ENCODE measurements at regions not wholly inside any gene's neighbourhood (a gene's known extent, or its start where the extent isn't known, plus 50 kb on each side); places are given as distances from the start of the nearest gene placed in this dataset.

DNA sequence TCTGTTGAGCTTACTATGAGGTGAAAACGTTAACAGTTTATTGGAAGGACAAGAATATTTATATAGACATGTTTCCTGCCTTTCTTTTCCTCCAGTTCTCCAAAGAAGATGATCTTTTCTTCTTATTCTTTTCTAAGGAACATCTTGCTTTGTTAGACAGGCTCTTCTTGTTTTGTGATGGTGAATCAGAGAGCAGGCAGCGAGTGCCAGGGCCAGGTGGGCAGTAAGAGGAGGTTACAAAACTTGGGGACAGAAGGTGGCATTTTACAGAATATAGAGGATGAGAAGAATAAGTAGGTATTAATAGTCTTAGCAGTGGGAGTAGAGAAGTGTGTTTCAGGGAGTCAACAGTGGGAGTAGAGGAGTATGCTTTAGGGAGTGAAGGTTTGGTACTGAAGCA, 223.6 kb downstream of the ARL4A start:
- no peak overlapping the region for H3K27ac Mint-ChIP-seq (ENCODE audit: unreplicated experiment)
- no peaks in the 10 kb centered on the region for H3K27me3 Mint-ChIP-seq (ENCODE audit: unreplicated experiment)
- H3K9me3 Mint-ChIP-seq (ENCODE audit: low read depth, unreplicated experiment): no peaks in the 10 kb centered on the region
- H3K4me1 Mint-ChIP-seq (ENCODE audit: low read depth, unreplicated experiment): peaks cover 10% of the 10 kb centered on the region
- H3K4me3 Mint-ChIP-seq (ENCODE audit: low read depth, unreplicated experiment): no peak overlapping the region
- CTCF ChIA-PET: interaction anchor here (0.5 kb wide), 1 partner anchor 57 kb away, joined by 4 read pairs; no protein-coding TSS in a partner anchor
- no peak for TF ChIP-seq CTCF (IDR thresholded peaks at IDR 0.05; ENCODE audit: unreplicated experiment)
- DNase-seq: no peak
- no peaks in the 10 kb centered on the region for H3K36me3 Mint-ChIP-seq (ENCODE audit: insufficient read depth, unreplicated experiment)
- no TSS peak for BruUV-seq (replicated peaks)
- intact Hi-C loops (cut with micrococcal nuclease; ENCODE audit: unreplicated experiment): no loop called here

DNA sequence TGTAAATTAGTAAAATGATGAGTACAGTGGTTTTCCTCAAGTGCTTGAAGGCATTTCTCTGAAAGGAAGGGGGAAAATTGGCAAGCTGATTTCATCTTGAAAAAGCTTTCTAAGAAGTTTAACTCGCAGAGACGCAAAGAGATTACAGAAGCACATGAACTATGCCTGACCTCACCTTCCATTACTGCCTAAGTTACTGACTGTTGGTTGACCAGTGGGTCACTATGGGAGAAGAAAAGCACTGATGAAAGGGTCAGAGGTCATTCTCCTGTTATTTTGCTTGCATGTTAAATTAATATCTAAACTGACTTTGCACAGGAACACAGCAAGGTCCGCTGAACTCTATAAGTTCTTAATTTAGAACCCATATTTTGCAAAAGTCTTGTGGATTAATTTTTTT, 225.6 kb downstream of the ARL4A start:
- CTCF ChIA-PET: interaction anchor here (0.7 kb wide), 1 partner anchor 1268 kb away, joined by 3 read pairs; no protein-coding TSS in a partner anchor

GRCh38 chr7:12917801-12918200, 230.4 kb downstream of the ARL4A start:
- intact Hi-C loops (cut with micrococcal nuclease; ENCODE audit: unreplicated experiment): no loop called here
- Mint-ChIP-seq H3K4me3 (ENCODE audit: low read depth, unreplicated experiment) (no peak overlapping the region), H3K9me3 (ENCODE audit: low read depth, unreplicated experiment) (peaks cover 4% of the 10 kb centered on the region), H3K36me3 (ENCODE audit: insufficient read depth, unreplicated experiment) (no peaks in the 10 kb centered on the region), H3K27ac (ENCODE audit: unreplicated experiment) (no peak overlapping the region), H3K27me3 (ENCODE audit: unreplicated experiment) (no peaks in the 10 kb centered on the region), H3K4me1 (ENCODE audit: low read depth, unreplicated experiment) (peaks cover 16% of the 10 kb centered on the region)
- no peak for DNase-seq
- BruUV-seq (replicated peaks): no TSS peak
- TF ChIP-seq CTCF (IDR thresholded peaks at IDR 0.05; ENCODE audit: unreplicated experiment): no peak
- CTCF ChIA-PET: no interaction called here

More for the DNA sequence above, 225.6 kb downstream of the ARL4A start:
- H3K27ac Mint-ChIP-seq (ENCODE audit: unreplicated experiment): no peak overlapping the region
- H3K27me3 Mint-ChIP-seq (ENCODE audit: unreplicated experiment): no peaks in the 10 kb centered on the region
- no TSS peak for BruUV-seq (replicated peaks)
- H3K4me1 Mint-ChIP-seq (ENCODE audit: low read depth, unreplicated experiment): peaks cover 10% of the 10 kb centered on the region
- no peaks in the 10 kb centered on the region for H3K36me3 Mint-ChIP-seq (ENCODE audit: insufficient read depth, unreplicated experiment)
- DNase-seq: no peak
- H3K9me3 Mint-ChIP-seq (ENCODE audit: low read depth, unreplicated experiment): peaks cover 3% of the 10 kb centered on the region
- H3K4me3 Mint-ChIP-seq (ENCODE audit: low read depth, unreplicated experiment): no peak overlapping the region
- intact Hi-C loops (cut with micrococcal nuclease; ENCODE audit: unreplicated experiment): no loop called here
- TF ChIP-seq CTCF (IDR thresholded peaks at IDR 0.05; ENCODE audit: unreplicated experiment): no peak

DNA sequence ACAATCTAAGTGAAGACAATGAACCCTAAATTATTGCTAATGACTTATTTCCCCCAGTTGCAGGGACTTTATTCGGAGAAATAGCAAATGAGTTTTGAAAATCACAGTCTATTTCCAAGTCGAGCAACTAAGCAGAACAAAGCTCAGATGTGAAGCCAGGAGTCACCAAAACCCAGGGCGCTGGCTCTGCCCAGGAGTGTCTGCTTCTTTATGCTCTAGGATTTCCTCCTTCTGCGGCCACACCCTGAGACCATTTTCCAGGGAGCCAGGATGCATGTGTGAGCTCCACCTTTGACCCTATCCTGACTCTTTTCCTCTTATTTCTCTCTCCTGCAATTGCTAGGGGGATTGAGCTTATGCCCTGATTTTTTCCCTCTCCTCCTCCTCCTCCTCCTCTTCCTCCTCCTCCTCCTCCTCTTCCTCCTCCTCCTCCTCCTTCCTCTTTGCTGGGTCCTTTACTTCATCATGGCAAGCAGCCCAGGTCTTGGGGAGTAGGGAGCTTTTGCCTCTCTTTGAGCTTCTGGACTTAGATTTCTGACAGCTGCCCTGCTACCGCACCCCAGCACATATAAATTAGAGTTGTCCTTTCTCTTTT, 234.4 kb downstream of the ARL4A start:
- CTCF ChIA-PET: interaction anchor here (0.6 to 1.0 kb wide), 5 partner anchors 13 to 235 kb away, joined by 3 to 5 read pairs (median 4); partner anchors contain the start of gene ARL4A
- H3K27ac Mint-ChIP-seq (ENCODE audit: unreplicated experiment): peak overlapping the region; percentile 37
- intact Hi-C loops (cut with micrococcal nuclease; ENCODE audit: unreplicated experiment): loop anchor here (5.0 kb wide), 1 partner anchor 195 kb away; no protein-coding TSS in a partner anchor

More for the DNA sequence above, 234.4 kb downstream of the ARL4A start:
- BruUV-seq (replicated peaks): no TSS peak
- Mint-ChIP-seq H3K4me3 (ENCODE audit: low read depth, unreplicated experiment) (no peak overlapping the region), H3K27me3 (ENCODE audit: unreplicated experiment) (no peaks in the 10 kb centered on the region), H3K4me1 (ENCODE audit: low read depth, unreplicated experiment) (peaks cover 45% of the 10 kb centered on the region), H3K36me3 (ENCODE audit: insufficient read depth, unreplicated experiment) (peaks cover 5% of the 10 kb centered on the region), H3K9me3 (ENCODE audit: low read depth, unreplicated experiment) (peaks cover 4% of the 10 kb centered on the region)
- no peak for TF ChIP-seq CTCF (IDR thresholded peaks at IDR 0.05; ENCODE audit: unreplicated experiment)
- peak; percentile 37 for DNase-seq
